ELF-1 (cell line): ENCODE measurements at regions not wholly inside any gene's neighbourhood (a gene's known extent, or its start where the extent isn't known, plus 50 kb on each side); places are given as distances from the start of the nearest gene placed in this dataset.

Experiments used
- DNase-seq: peaks from one replicate; pipeline ENCODE4 v3.0.0-alpha.2; 2016; ENCODE audit warnings: low read depth, low spot score

- DNase-seq = no peak
These were observed 82.5 kb upstream of the NAALADL2 start for GRCh38 chr3:174776636-174777035.

DNA sequence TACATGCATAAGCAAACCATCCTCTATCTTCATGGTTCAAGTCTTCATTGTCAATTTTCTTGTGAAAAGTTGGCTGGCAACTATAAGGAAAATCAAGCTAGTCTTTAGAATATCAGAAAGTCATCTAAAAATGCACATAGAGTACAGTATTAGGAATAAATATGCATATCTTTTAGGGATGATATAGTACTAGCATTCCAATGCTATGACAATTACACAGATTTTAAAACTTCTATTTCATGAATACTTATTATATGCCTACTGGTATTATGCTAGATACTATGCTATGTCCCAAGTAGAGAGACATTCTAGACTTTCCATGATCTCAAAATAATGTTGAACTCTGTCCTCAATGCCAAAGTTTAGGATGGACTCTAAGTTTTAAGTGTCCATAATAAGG, 81.3 kb upstream of the NAALADL2 start:
- DNase-seq = no peak

DNA sequence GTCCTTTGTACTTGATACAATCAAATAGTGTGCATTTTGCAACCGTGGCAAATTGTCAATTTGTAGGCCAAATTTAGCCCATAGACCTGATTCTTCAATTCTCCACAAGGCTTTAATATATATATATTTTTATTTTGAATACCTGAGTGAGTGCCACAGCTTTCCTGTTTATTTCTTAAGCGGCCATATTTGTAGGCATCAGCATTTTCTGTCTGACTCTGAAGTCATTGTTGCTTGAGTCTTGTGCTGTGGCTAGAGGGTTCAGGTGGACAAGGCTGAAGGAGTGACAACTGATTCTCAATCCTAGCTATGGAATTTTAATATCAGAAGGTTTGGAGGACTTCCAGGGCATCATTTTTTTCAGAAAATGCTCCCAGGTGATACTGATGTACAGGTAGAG, 75.6 kb upstream of the NAALADL2 start:
- DNase-seq = no peak

- DNase-seq = no peak
These were observed 74.8 kb upstream of the NAALADL2 start for GRCh38 chr3:174784206-174784934.

DNA sequence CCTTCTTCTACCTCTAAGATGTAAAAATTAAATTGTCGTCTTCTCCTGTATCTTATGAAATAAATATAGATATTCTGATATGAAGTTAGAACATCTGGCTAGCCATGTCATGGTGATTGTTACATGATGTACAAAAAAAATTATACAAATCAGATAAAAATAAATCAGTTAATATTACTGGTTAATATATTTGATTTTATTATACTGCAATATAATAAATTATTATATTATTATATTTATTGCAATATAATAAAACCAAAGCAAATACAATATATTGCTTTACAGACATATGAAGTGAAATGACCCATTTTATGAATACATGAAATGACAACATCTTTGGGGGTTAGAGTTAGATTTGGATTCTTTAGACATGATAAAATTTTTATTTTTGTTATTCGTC, 72.3 kb upstream of the NAALADL2 start:
- DNase-seq = no peak

GRCh38 chr3:174791161-174791560, 68.0 kb upstream of the NAALADL2 start:
- DNase-seq = no peak

- no peak for DNase-seq
These were observed 66.3 kb upstream of the NAALADL2 start for GRCh38 chr3:174792864-174793263.
